Liver (tissue), 8 donors: ENCODE measurements at regions not wholly inside any gene's neighbourhood (a gene's known extent, or its start where the extent isn't known, plus 50 kb on each side); places are given as distances from the start of the nearest gene placed in this dataset.

Experiments
- DNase-seq: peaks from one replicate; pipeline ENCODE4 v3.0.0-alpha.2; 2017; ENCODE audit warnings: low spot score
- H3K27ac ChIP-seq, 2 donors: one replicate each; pipeline ENCODE4 v1.7.0; 2013; ENCODE audit warnings: inconsistent platforms in 2 of 2, low read length in 2 of 2, control low read depth in 1 of 2, low read depth in 1 of 2, mild to moderate bottlenecking in 1 of 2
- H3K27me3 ChIP-seq, 4 donors: one replicate each; pipeline versions ENCODE4 v1.6.1 to v1.7.0; 2013; ENCODE audit warnings: low read length in 3 of 4, inconsistent platforms in 1 of 4, mild to moderate bottlenecking in 1 of 4, moderate library complexity in 1 of 4; ENCODE audit not compliant: control insufficient read depth in 4 of 4, insufficient read depth in 4 of 4
- H3K36me3 ChIP-seq, 4 donors: one replicate each; pipeline versions ENCODE4 v1.6.1 to v1.7.0; 2013; ENCODE audit warnings: low read length in 3 of 4, mild to moderate bottlenecking in 3 of 4, low read depth in 1 of 4, moderate library complexity in 1 of 4; ENCODE audit not compliant: control insufficient read depth in 4 of 4, insufficient read depth in 3 of 4
- H3K4me1 ChIP-seq, 4 donors: one replicate each; pipeline versions ENCODE4 v1.6.1 to v1.7.0; 2013; ENCODE audit warnings: low read length in 3 of 4, mild to moderate bottlenecking in 3 of 4, moderate library complexity in 1 of 4; ENCODE audit not compliant: control insufficient read depth in 4 of 4, insufficient read depth in 4 of 4
- H3K4me3 ChIP-seq, 3 donors: one replicate each; pipeline versions ENCODE4 v1.6.1 to v1.7.0; 2013; ENCODE audit warnings: low read length in 3 of 3, control low read depth in 1 of 3, low read depth in 1 of 3, mild to moderate bottlenecking in 1 of 3
- H3K9ac ChIP-seq, 2 donors: one replicate each; pipeline ENCODE4 v1.7.0; 2013; ENCODE audit warnings: low read length in 2 of 2, mild to moderate bottlenecking in 2 of 2, moderate library complexity in 2 of 2, control low read depth in 1 of 2, low read depth in 1 of 2
- H3K9me3 ChIP-seq, 4 donors: one replicate each; pipeline versions ENCODE4 v1.6.1 to v1.7.0; 2013; ENCODE audit warnings: low read length in 3 of 4; ENCODE audit not compliant: control insufficient read depth in 4 of 4
- ATF3 ChIP-seq: IDR thresholded peaks from 2 replicates; pipeline ENCODE4 v1.6.1; 2016; ENCODE audit warnings: antibody characterized with exemption
- CTCF ChIP-seq: fragments of 150-350 bp; IDR thresholded peaks from 2 replicates; pipeline ENCODE4 v1.5.1; 2017; ENCODE audit warnings: improper control_type of control experiment, low read depth, low read length; ENCODE audit not compliant: missing input control
- EGR1 ChIP-seq, 2 donors: IDR thresholded peaks; 2 replicates each; pipeline ENCODE4 v1.6.1; 2016 to 2018; ENCODE audit warnings: antibody characterized with exemption in 2 of 2, low read depth in 2 of 2
- FOXA1 ChIP-seq: IDR thresholded peaks from 2 replicates; pipeline ENCODE4 v1.6.1; 2016; ENCODE audit warnings: antibody characterized with exemption
- FOXA2 ChIP-seq: IDR thresholded peaks from 2 replicates; pipeline ENCODE4 v1.6.1; 2016; ENCODE audit warnings: antibody characterized with exemption
- GABPA ChIP-seq, 2 donors: IDR thresholded peaks in 1 of 2; conservative IDR thresholded peaks in 1 of 2; 2 replicates each; pipeline ENCODE4 v1.6.1; 2016; ENCODE audit warnings: antibody characterized with exemption in 2 of 2, mild to moderate bottlenecking in 1 of 2, moderate library complexity in 1 of 2
- HNF4A ChIP-seq, 2 donors: conservative IDR thresholded peaks; 2 replicates each; pipeline ENCODE4 v1.6.1; 2016; ENCODE audit warnings: antibody characterized with exemption in 2 of 2, mild to moderate bottlenecking in 2 of 2
- HNF4G ChIP-seq: IDR thresholded peaks from 2 replicates; pipeline ENCODE4 v1.6.1; 2016; ENCODE audit warnings: antibody characterized with exemption
- JUND ChIP-seq, 2 donors: IDR thresholded peaks; 2 replicates each; pipeline ENCODE4 v1.6.1; 2016; ENCODE audit warnings: antibody characterized with exemption in 2 of 2
- MAX ChIP-seq: IDR thresholded peaks from 2 replicates; pipeline ENCODE4 v1.6.1; 2016; ENCODE audit warnings: antibody characterized with exemption
- NR2F2 ChIP-seq: IDR thresholded peaks from 2 replicates; pipeline ENCODE4 v1.6.1; 2016; ENCODE audit warnings: antibody characterized with exemption
- RAD21 ChIP-seq, 2 donors: IDR thresholded peaks; 2 replicates each; pipeline ENCODE4 v1.6.1; 2016; ENCODE audit warnings: antibody characterized with exemption in 2 of 2, mild to moderate bottlenecking in 2 of 2
- RXRA ChIP-seq, 2 donors: IDR thresholded peaks; 2 replicates each; pipeline ENCODE4 v1.6.1; 2017 to 2018; ENCODE audit warnings: antibody characterized with exemption in 2 of 2, mild to moderate bottlenecking in 1 of 2
- SP1 ChIP-seq: IDR thresholded peaks from 2 replicates; pipeline ENCODE4 v1.6.1; 2018; ENCODE audit warnings: antibody characterized with exemption, mild to moderate bottlenecking
- TAF1 ChIP-seq: conservative IDR thresholded peaks from 2 replicates; pipeline ENCODE4 v1.6.1; 2016; ENCODE audit warnings: antibody characterized with exemption, mild to moderate bottlenecking
- YY1 ChIP-seq: IDR thresholded peaks from 2 replicates; pipeline ENCODE4 v1.6.1; 2016; ENCODE audit warnings: antibody characterized with exemption, mild to moderate bottlenecking
- WGBS: extraction: QIAGEN DNeasy Blood & Tissue Kit; methylation state at CpG from one replicate; pipeline ENCODE4 v1.1.7; 2013; 5-methylcytosine and 5-hydroxymethylcytosine counted together
- TF ChIP-seq, protein P1 (sequence below): IDR thresholded peaks from 2 replicates; pipeline ENCODE4 v1.6.1; 2016; ENCODE audit warnings: antibody characterized with exemption, mild to moderate bottlenecking
- TF ChIP-seq, protein P2 (sequence below): IDR thresholded peaks from 2 replicates; pipeline ENCODE4 v1.6.1; 2016; ENCODE audit warnings: antibody characterized with exemption
- donor health status: healthy.
- donor health status: healthy.
- donor health status: healthy.
- donor health status: healthy.
- donor health status: healthy.

DNA sequence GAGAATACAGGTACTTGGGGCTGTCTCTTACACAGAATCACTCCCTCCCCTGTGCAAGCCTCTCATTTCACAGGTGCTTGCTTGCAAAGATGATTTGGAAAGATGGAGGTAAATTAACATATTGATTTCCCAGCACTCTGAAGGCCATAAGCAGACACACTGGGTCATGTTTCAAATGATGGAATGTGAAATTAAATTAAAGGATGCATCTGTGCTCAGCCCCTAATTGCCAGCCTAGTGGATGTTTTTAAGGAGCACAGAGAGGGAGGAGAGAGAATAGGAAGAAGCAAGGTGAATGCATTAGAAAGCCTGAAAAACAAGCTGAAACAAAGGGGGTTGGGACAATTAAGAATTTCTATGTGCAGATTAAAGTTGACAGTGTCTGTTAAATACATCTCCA lies 96.1 kb upstream of the GRIP1 start:
- Histone ChIP-seq H3K36me3 (no peaks in the 10 kb centered on the region), H3K27me3 (no peaks in the 10 kb centered on the region), H3K9me3 (no peaks in the 10 kb centered on the region), H3K9ac (no peak overlapping the region), H3K4me1 (no peaks in the 10 kb centered on the region), H3K4me3 (no peak overlapping the region), H3K27ac (no peak overlapping the region)
- no peak for DNase-seq
- TF ChIP-seq YY1 (no peak), FOXA2 (no peak), RXRA (IDR thresholded peaks at IDR 0.05) (no peak), MAX (no peak), NR2F2 (no peak), CTCF (no peak), TAF1 (no peak), HNF4A (conservative IDR thresholded peaks at IDR 0.05) (no peak), JUND (IDR thresholded peaks at IDR 0.05) (no peak), ATF3 (no peak), GABPA (IDR thresholded peaks at IDR 0.05 in 1 of 2, conservative IDR thresholded peaks at IDR 0.05 in 1 of 2) (no peak), HNF4G (no peak), SP1 (no peak), EGR1 (IDR thresholded peaks at IDR 0.05; ENCODE audit: low read depth in 2 of 2) (no peak), RAD21 (IDR thresholded peaks at IDR 0.05) (no peak), FOXA1 (no peak)
- TF ChIP-seq, protein P1, sequence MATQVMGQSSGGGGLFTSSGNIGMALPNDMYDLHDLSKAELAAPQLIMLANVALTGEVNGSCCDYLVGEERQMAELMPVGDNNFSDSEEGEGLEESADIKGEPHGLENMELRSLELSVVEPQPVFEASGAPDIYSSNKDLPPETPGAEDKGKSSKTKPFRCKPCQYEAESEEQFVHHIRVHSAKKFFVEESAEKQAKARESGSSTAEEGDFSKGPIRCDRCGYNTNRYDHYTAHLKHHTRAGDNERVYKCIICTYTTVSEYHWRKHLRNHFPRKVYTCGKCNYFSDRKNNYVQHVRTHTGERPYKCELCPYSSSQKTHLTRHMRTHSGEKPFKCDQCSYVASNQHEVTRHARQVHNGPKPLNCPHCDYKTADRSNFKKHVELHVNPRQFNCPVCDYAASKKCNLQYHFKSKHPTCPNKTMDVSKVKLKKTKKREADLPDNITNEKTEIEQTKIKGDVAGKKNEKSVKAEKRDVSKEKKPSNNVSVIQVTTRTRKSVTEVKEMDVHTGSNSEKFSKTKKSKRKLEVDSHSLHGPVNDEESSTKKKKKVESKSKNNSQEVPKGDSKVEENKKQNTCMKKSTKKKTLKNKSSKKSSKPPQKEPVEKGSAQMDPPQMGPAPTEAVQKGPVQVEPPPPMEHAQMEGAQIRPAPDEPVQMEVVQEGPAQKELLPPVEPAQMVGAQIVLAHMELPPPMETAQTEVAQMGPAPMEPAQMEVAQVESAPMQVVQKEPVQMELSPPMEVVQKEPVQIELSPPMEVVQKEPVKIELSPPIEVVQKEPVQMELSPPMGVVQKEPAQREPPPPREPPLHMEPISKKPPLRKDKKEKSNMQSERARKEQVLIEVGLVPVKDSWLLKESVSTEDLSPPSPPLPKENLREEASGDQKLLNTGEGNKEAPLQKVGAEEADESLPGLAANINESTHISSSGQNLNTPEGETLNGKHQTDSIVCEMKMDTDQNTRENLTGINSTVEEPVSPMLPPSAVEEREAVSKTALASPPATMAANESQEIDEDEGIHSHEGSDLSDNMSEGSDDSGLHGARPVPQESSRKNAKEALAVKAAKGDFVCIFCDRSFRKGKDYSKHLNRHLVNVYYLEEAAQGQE = no peak
- TF ChIP-seq, protein P2, sequence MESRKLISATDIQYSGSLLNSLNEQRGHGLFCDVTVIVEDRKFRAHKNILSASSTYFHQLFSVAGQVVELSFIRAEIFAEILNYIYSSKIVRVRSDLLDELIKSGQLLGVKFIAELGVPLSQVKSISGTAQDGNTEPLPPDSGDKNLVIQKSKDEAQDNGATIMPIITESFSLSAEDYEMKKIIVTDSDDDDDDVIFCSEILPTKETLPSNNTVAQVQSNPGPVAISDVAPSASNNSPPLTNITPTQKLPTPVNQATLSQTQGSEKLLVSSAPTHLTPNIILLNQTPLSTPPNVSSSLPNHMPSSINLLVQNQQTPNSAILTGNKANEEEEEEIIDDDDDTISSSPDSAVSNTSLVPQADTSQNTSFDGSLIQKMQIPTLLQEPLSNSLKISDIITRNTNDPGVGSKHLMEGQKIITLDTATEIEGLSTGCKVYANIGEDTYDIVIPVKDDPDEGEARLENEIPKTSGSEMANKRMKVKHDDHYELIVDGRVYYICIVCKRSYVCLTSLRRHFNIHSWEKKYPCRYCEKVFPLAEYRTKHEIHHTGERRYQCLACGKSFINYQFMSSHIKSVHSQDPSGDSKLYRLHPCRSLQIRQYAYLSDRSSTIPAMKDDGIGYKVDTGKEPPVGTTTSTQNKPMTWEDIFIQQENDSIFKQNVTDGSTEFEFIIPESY = no peak

DNA sequence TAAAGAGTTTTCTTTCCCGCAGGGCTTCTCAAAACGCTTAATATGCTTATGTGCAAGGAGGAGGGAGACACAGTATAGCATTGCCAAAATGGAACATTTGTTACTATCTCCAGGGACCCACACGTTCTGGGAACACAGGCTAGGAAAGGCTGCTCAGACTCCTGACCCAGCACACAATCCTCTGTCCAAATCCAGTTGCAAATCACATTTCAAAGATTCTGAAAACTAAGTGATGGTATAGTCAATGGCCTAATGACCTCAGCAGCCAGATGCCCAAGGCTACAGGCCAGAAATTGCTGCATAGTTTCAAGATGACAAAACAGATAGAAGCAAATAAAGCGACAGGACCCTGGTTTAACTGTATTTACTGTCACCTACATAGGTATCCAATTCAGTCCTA lies 97.0 kb upstream of the GRIP1 start:
- 58% methylated on average over 4 of the region's 4 CpGs for WGBS
- no peaks in the 10 kb centered on the region for H3K9me3 ChIP-seq
- H3K4me3 ChIP-seq = no peak overlapping the region
- DNase-seq = no peak
- peaks cover 0 to 2% (median 0%) of the 10 kb centered on the region in 4 donors for H3K27me3 ChIP-seq
- H3K36me3 ChIP-seq = no peaks in the 10 kb centered on the region
- H3K27ac ChIP-seq = no peak overlapping the region
- TF ChIP-seq RAD21 (IDR thresholded peaks at IDR 0.05) = no peak
- TF ChIP-seq CTCF = no peak
- no peaks in the 10 kb centered on the region for H3K4me1 ChIP-seq
- H3K9ac ChIP-seq = no peak overlapping the region
